Activated CD4-positive, alpha-beta T cell treated with anti-CD3 and anti-CD28 coated beads for 24 hours (primary cell): ENCODE measurements at regions not wholly inside any gene's neighbourhood (a gene's known extent, or its start where the extent isn't known, plus 50 kb on each side); places are given as distances from the start of the nearest gene placed in this dataset.

Experiments
- DNase-seq, 2 donors: peaks; one replicate each; pipeline ENCODE4 v3.0.0-alpha.2; 2020; ENCODE audit warnings: low read depth in 2 of 2

DNA sequence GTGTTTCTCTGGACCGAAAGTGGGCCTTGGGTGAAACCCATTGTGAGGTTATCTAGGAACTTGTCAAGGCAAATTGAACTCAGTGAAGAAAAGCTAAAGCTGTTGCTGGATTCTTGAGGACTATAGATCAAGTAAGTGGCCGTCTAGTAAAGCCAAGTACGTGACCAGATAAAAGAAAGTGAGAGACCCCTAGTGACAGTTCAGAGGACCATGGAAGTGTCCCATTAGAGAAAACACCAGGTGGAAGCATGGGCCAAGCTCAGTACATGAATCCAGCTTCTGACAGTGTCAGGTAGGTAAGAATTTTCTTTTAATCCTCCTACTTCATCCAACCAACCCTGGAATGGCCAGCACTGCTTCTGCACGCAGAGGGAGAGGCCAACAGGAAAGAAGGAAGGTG is 349.3 kb upstream of the RGMA start:
- no peak for DNase-seq

- no peak for DNase-seq
These were observed 343.5 kb upstream of the RGMA start for GRCh38 chr15:93432474-93432873.

- DNase-seq = no peak
These were observed 339.9 kb upstream of the RGMA start for GRCh38 chr15:93428807-93429351.

- DNase-seq = no peak
These were observed 339.1 kb upstream of the RGMA start for GRCh38 chr15:93428150-93428549.

- DNase-seq = no peak
These were observed 335.1 kb upstream of the RGMA start for GRCh38 chr15:93424131-93424530.

DNA sequence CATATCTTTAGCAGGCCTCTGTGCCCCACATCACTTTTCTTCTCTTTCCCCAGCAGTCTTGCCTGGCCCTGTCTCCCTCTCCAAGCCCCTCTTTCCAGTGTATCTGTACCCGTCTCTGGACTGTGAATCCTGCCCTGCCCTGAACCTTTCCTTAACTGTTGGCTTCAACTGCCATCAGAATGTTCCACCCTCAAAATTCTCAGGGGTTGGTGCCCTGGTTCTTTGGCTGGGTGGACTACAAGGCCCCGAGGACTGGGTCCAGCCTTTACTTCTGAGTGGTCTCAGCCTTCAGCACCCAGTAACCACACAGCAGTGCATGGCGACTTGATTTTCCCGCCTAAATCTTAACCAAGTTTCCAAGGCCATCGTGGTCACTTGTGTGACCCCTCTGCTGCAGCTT is 333.5 kb upstream of the RGMA start:
- no peak for DNase-seq

DNA sequence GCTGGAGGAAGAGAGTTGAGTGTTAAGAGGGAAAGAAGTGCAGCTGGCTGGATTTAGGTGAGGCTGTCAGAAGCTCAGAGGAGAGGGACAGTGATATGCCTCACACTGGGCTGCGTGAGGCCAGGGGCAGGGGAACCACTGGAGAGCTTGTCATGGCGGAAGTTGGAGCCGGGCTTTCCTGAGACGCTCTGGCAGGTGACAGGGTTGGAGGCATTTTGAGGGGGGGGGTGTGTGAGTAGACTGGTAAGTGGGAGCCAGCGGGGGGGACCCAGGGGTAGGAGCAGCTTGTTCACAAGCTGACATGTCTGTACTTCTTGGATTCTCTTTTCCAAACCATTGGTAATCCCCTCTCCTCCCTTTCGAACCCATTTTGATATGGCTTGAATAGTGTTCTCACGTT is 331.5 kb upstream of the RGMA start:
- no peak for DNase-seq

DNA sequence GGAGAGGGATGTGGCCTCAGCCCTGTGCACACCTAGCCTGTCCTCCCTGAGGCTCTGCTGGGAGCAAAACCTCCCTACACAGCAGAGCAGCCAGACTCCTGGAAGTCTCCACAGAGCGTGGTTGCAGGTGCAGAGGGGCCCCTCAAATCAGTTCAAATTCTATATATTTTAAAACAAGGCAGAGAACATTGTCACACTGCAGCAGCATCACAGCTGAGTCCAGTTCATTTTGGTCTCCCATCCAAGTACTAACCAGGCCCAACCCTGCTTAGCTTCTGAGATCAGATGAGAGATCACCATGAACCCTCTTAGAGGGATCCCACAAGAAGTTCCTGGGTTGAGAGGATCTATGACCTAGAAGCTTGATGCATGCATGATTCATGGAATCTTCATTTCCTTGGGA is 331.0 kb upstream of the RGMA start:
- no peak for DNase-seq

DNA sequence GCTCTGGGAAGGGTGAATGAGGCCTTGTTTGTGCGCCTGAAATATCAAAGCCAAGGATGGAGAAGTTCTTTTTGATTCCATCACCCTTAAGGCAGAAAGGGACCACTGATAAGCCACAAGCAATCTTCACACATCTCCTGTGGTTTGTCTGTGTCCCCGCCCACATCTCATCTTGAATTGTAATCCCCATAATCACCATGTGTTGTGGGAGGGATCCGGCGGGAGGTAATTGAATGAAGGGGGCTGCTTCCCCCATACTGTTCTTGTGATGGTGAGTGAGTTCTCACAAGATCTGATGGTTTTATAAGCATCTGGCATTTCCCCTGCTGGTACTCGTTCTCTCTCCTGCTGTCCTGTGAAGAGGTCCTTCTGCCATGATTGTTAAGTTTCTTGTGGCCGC is 329.6 kb upstream of the RGMA start:
- DNase-seq = no peak

- DNase-seq = no peak
These were observed 328.6 kb upstream of the RGMA start for GRCh38 chr15:93417631-93418030.

DNA sequence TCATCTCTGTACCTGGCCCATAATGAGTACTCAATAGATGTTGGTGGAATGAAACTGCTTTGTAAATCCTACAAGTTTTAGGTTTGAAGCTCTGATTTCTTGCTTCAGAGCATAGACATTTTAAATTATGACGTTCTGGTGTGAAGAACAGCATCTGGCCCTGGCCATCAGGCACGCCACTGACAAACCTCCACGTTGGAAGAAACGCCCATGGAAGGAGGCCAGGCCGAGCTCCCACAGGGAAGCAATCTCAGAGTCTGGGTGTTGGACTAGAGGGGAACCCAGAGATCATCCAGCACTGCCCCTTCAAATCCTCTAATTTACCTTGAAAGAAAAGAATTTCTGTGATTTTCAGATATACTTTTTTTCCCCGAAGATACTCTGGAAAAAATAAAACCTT is 328.1 kb upstream of the RGMA start:
- no peak for DNase-seq

- DNase-seq = no peak
These were observed 326.6 kb upstream of the RGMA start for GRCh38 chr15:93415576-93415975.

GRCh38 chr15:93414576-93415231 is 325.7 kb upstream of the RGMA start:
- DNase-seq = no peak

GRCh38 chr15:93413745-93414144 is 324.7 kb upstream of the RGMA start:
- DNase-seq = no peak

GRCh38 chr15:93399121-93399520 is 310.1 kb upstream of the RGMA start:
- no peak for DNase-seq

- DNase-seq = no peak
These were observed 300.2 kb upstream of the RGMA start for GRCh38 chr15:93389211-93389610.

- DNase-seq = no peak
These were observed 295.9 kb upstream of the RGMA start for GRCh38 chr15:93384886-93385285.

DNA sequence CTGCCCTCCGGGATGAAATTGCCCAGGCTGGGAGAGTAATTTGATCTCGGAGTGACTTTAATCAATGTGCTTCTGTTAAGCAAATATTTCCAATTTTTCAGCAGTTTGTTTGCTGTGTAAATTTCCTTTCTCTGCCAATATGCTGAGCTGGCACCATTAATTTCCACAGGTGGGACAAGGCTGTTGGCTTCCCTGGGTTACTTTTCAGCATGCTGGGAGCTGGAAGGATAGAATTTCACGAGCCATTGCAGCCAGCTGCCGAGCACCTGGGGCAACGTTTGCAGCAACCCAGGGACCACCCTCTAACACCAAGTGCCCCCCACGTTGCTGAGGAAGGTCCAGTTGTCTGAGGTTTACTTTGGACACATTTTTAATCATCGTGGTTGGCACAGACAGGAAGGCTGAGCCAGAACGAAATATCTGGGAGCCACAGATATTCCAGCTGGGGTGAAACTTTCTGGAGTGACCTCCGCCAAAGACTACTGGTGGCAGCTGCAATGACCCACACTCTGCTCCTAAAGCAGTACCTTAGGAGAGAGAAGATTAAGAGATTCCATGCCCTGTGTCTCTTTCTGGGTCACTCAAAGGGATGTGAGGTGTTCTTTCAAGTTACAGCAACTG is 293.3 kb upstream of the RGMA start:
- DNase-seq = no peak

DNA sequence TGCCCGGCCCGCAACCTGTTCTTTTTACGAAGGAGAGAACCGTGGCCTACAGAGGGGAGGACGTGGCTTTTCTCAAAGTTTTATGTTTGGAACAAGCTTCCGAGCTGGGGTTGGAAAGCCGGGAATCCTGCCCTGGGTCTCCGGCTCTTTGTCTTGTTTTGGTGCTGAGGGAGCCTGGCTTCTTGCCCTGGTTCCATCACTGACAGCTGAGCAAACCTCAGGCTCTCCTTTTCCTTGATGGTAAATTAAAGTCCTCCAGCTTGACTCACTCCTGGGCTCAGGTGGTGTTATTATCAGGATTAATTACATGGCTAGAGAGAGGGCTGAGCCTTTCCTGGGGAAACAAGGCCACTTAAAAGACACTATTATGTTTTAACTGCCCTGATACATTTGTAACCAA is 289.5 kb upstream of the RGMA start:
- DNase-seq = no peak

DNA sequence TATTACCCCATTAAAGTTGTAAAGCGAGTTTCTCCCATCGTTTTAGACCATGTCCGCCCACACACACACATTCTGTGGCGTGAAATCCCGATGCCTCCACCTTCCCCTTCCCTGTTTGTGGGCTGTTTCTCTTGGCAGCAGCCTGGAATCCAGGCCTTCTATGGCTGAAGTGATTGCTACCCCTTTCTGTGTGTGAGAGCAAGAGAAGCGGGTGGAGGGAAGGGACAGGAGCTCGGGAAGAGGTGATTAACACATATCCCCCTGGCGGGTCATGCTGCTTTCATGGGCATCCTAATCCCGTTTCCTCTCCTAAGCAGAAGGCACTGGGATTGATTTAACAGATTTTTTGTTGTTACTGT is 283.8 kb upstream of the RGMA start:
- DNase-seq = no peak

GRCh38 chr15:93372208-93372864 is 283.3 kb upstream of the RGMA start:
- no peak for DNase-seq

DNA sequence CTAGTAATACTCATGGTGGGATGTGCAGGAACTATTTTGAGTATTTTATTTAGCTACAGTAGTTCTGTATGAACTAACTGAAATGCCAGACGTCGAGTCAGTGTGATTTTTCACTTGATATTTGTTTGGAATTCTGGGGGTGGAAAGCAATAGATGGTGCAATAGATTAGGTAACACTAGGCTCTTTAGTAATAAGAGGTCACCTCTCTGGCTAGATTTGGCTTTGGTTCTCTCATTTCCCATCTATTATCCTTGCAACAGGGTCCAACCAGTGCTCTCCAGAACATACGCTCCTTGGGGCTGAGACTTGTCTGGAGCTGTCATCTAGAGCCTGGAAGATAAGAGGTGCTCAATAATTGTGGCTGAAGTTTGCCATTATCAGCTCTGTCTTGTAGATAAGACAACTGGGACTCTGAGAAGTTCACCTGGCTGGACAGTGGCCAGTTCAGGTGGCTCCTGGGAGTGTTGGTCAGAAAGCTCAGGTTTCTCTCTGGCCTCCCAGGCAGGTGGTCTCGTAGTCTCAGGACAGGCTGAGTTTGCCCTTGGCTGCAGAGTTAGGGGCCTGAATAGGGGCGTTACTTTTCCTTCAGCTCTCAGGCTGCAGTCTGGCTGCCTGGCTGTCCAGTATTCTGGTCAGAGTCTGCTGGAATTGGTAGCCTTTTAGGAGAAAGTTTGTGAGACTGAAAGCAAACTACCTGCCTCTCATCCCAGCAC is 277.5 kb upstream of the RGMA start:
- no peak for DNase-seq

DNA sequence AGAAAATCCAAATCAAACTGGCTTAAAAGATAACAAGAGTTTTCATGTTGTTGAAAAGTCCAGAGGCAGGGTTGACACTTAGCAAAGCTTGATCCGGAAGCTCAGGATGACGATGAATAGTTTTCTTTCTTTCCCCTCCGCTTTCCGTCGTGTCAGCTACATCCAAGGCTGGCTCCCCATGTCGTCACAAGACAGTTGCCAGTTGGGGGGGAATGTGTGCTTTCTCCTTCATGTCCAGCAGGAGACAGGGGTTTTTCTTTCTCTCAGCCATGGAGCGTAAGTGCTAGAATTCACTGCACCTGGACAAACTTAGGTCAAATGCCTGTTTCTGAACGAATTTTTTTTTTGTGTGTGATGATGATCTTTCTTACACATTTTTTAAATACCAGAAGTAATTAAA is 273.8 kb upstream of the RGMA start:
- no peak for DNase-seq
